MM.1S (cell line): ENCODE measurements at regions not wholly inside any gene's neighbourhood (a gene's known extent, or its start where the extent isn't known, plus 50 kb on each side); places are given as distances from the start of the nearest gene placed in this dataset.

Experiments
- EZH2phosphoT487 ChIP-seq: fragments of 300-600 bp; sonication (generic); IDR thresholded peaks from 2 replicates; pipeline ENCODE4 v1.6.1; 2018; ENCODE audit warnings: antibody characterized with exemption, low read length
- TF ChIP-seq, protein P1 (sequence below): fragments of 300-600 bp; sonication (generic); IDR thresholded peaks from 2 replicates; pipeline ENCODE4 v1.5.1; 2016; ENCODE audit warnings: antibody characterized with exemption, low read length, mixed read lengths

DNA sequence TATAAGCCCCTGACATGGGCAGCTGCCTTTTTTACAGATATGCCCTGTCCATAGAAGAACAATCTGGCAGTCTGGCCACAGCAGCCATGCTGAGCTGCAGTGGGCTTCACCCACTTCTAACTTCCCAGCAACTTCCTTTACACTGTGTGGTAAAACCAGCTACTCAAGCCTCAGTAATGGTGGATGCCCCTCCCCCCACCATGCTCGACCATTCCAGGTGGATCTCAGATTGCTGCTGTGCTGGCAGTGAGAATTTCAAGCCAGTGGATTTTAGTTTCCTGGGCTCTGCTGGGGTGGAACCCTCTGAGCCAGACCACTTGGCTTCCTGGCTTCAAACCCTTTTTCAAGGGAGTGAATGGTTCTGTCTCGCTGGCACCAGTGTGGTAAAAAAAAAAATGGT is 355.9 kb upstream of the EDA2R start:
- TF ChIP-seq EZH2phosphoT487: no peak
- TF ChIP-seq, protein P1, sequence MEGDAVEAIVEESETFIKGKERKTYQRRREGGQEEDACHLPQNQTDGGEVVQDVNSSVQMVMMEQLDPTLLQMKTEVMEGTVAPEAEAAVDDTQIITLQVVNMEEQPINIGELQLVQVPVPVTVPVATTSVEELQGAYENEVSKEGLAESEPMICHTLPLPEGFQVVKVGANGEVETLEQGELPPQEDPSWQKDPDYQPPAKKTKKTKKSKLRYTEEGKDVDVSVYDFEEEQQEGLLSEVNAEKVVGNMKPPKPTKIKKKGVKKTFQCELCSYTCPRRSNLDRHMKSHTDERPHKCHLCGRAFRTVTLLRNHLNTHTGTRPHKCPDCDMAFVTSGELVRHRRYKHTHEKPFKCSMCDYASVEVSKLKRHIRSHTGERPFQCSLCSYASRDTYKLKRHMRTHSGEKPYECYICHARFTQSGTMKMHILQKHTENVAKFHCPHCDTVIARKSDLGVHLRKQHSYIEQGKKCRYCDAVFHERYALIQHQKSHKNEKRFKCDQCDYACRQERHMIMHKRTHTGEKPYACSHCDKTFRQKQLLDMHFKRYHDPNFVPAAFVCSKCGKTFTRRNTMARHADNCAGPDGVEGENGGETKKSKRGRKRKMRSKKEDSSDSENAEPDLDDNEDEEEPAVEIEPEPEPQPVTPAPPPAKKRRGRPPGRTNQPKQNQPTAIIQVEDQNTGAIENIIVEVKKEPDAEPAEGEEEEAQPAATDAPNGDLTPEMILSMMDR: no peak
